Activated CD8-positive, alpha-beta memory T cell treated with anti-CD3 and anti-CD28 coated beads for 48 hours (primary cell): ENCODE measurements at regions not wholly inside any gene's neighbourhood (a gene's known extent, or its start where the extent isn't known, plus 50 kb on each side); places are given as distances from the start of the nearest gene placed in this dataset.
A peak's percentile ranks its signal among the peaks of the same experiment; 100 is the strongest.

Source experiments
- DNase-seq, 3 experiments: peaks; one replicate each; pipeline ENCODE4 v3.0.0-alpha.2; 2020; ENCODE audit warnings: low read depth in 2 of 3, low spot score in 2 of 3

- no peak for DNase-seq
Measured at GRCh38 chr15:58324533-58324932, 107.3 kb upstream of the LIPC start.

- no peak for DNase-seq
Measured at GRCh38 chr15:58327958-58328357, 103.8 kb upstream of the LIPC start.

GRCh38 chr15:58329211-58329610 lies 102.6 kb upstream of the LIPC start:
- no peak for DNase-seq

- DNase-seq = no peak
Measured at GRCh38 chr15:58329781-58330671, 101.8 kb upstream of the LIPC start.

- no peak for DNase-seq
Measured at GRCh38 chr15:58330741-58331559, 100.8 kb upstream of the LIPC start.

- DNase-seq = no peak
Measured at GRCh38 chr15:58331560-58331912, 100.3 kb upstream of the LIPC start.

- DNase-seq = peak; percentile 64 to 85 (median 74)
Measured at GRCh38 chr15:58331913-58332675, 99.7 kb upstream of the LIPC start.

- no peak for DNase-seq
Measured at GRCh38 chr15:58332676-58333400, 99.0 kb upstream of the LIPC start.

GRCh38 chr15:58334803-58335202 lies 97.0 kb upstream of the LIPC start:
- DNase-seq = no peak

- DNase-seq = no peak
Measured at GRCh38 chr15:58336161-58336560, 95.6 kb upstream of the LIPC start.

GRCh38 chr15:58340176-58340575 lies 91.6 kb upstream of the LIPC start:
- no peak for DNase-seq

- DNase-seq = no peak
Measured at GRCh38 chr15:58342508-58342907, 89.3 kb upstream of the LIPC start.

GRCh38 chr15:58344213-58345070 lies 87.3 kb upstream of the LIPC start:
- DNase-seq = no peak

GRCh38 chr15:58346361-58346760 lies 85.4 kb upstream of the LIPC start:
- DNase-seq = no peak

GRCh38 chr15:58348095-58348812 lies 83.5 kb upstream of the LIPC start:
- DNase-seq = no peak

GRCh38 chr15:58352026-58352929 lies 79.5 kb upstream of the LIPC start:
- DNase-seq = no peak

GRCh38 chr15:58355382-58355971 lies 76.3 kb upstream of the LIPC start:
- no peak for DNase-seq

GRCh38 chr15:58355973-58356372 lies 75.8 kb upstream of the LIPC start:
- DNase-seq = no peak
